Neutrophil (primary cell): ENCODE measurements at regions not wholly inside any gene's neighbourhood (a gene's known extent, or its start where the extent isn't known, plus 50 kb on each side); places are given as distances from the start of the nearest gene placed in this dataset.

Experiments used
- H3K27ac ChIP-seq: fragments of 200-600 bp; sonication (generic); 2 replicates; pipeline ENCODE4 v1.5.1; 2016; ENCODE audit warnings: mild to moderate bottlenecking, moderate library complexity
- H3K27me3 ChIP-seq: fragments of 200-600 bp; sonication (generic); 2 replicates; pipeline ENCODE4 v1.6.0; 2016; ENCODE audit warnings: mild to moderate bottlenecking
- H3K36me3 ChIP-seq: fragments of 200-600 bp; sonication (generic); 2 replicates; pipeline ENCODE4 v1.5.1; 2017
- H3K4me1 ChIP-seq, 2 experiments: fragments of 200-600 bp in 1 of 2; sonication (generic) in 1 of 2; 1 replicate in 1 of 2; 2 replicates in 1 of 2; pipeline versions ENCODE4 v1.5.1 to v1.6.1; 2013 to 2016; ENCODE audit warnings: low read depth in 1 of 2, low read length in 1 of 2, mild to moderate bottlenecking in 1 of 2, moderate library complexity in 1 of 2; ENCODE audit not compliant: control insufficient read depth in 1 of 2, insufficient read depth in 1 of 2
- H3K4me3 ChIP-seq, 2 experiments: fragments of 200-600 bp in 1 of 2; sonication (generic) in 1 of 2; 1 replicate in 1 of 2; 2 replicates in 1 of 2; pipeline ENCODE4 v1.5.1; 2013 to 2016; ENCODE audit warnings: low read depth in 1 of 2, low read length in 1 of 2, mild to moderate bottlenecking in 1 of 2, moderate library complexity in 1 of 2
- H3K9me3 ChIP-seq: fragments of 200-600 bp; sonication (generic); 2 replicates; pipeline ENCODE4 v1.5.1; 2016
- TF ChIP-seq, protein P1 (sequence below): fragments of 200-600 bp; sonication (generic); IDR thresholded peaks from 2 replicates; pipeline ENCODE4 v1.5.1; 2016; ENCODE audit warnings: antibody characterized with exemption

DNA sequence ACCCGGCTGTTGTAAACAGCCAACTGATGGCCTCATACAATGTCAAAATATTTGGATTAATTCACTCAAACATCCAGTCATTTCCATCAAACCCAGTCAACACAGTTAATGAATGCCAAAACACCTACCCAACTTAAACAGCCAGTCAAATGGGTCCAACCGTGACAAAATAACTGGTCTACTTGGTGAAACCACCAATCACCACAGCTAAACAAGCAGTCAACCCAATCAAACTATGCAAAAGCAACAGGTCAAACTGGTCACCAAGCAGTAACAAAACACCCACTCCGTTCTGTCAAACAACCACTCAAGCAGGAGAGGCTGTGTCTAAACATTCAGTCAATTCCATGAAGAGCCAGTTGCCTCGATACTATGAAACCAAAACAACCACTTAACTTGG, 119.2 kb downstream of the FOXD2 start:
- TF ChIP-seq, protein P1, sequence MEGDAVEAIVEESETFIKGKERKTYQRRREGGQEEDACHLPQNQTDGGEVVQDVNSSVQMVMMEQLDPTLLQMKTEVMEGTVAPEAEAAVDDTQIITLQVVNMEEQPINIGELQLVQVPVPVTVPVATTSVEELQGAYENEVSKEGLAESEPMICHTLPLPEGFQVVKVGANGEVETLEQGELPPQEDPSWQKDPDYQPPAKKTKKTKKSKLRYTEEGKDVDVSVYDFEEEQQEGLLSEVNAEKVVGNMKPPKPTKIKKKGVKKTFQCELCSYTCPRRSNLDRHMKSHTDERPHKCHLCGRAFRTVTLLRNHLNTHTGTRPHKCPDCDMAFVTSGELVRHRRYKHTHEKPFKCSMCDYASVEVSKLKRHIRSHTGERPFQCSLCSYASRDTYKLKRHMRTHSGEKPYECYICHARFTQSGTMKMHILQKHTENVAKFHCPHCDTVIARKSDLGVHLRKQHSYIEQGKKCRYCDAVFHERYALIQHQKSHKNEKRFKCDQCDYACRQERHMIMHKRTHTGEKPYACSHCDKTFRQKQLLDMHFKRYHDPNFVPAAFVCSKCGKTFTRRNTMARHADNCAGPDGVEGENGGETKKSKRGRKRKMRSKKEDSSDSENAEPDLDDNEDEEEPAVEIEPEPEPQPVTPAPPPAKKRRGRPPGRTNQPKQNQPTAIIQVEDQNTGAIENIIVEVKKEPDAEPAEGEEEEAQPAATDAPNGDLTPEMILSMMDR: no peak
- Histone ChIP-seq H3K4me1 (no peaks in the 10 kb centered on the region), H3K27ac (no peak overlapping the region), H3K36me3 (no peaks in the 10 kb centered on the region), H3K4me3 (no peak overlapping the region), H3K27me3 (peaks cover 15% of the 10 kb centered on the region), H3K9me3 (no peaks in the 10 kb centered on the region)

DNA sequence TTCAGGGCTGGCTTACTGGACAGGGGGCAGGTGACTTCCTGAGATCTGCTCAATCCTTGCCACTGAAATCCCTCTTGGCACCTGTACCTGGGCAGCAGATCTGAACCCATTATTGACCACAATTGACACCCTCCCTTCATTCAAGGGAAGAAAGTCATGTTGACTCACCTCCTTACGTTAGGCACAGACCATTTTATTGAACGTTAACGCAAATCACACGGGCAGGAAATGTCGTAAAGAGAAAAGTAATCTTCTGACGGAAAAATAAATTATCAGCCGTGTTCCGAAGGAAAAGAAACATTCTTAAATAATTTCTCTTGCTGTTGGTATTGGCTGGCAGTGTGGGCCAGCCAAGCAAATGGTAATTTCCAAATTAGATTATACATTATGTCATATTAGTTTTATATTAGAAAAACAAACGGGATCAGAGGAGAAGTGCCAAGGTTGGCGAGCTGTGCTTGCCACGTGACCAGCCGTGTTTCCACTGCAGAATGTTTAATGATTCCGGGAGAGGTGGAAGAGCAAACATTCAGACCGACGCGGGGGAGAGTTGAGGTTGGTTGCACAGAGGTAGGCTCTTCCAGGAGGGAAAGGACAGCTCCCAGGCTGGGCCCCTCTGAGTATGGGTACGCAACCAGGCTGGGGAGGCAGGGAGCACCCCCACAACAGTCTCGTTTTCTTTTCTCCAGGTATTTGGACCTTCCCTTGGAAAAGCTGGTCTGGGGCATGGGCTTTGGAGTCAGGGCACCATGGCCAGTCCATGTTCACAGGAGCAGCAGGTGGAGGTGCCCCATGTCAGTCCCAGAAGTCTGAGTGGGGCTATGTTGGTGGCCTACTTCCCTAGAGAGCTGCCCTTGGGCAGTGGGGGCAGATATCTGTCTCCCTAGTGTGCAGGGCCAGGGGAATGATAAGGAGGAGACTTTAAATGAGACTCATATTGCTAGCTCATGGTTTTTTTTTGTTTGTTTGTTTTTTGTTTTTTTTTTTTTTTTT, 121.1 kb downstream of the FOXD2 start:
- no peak overlapping the region for H3K4me3 ChIP-seq
- H3K4me1 ChIP-seq: no peaks in the 10 kb centered on the region
- H3K27me3 ChIP-seq: peaks cover 21% of the 10 kb centered on the region
- H3K9me3 ChIP-seq: no peaks in the 10 kb centered on the region
- no peak overlapping the region for H3K27ac ChIP-seq
- H3K36me3 ChIP-seq: no peaks in the 10 kb centered on the region
- TF ChIP-seq, protein P1: no peak

DNA sequence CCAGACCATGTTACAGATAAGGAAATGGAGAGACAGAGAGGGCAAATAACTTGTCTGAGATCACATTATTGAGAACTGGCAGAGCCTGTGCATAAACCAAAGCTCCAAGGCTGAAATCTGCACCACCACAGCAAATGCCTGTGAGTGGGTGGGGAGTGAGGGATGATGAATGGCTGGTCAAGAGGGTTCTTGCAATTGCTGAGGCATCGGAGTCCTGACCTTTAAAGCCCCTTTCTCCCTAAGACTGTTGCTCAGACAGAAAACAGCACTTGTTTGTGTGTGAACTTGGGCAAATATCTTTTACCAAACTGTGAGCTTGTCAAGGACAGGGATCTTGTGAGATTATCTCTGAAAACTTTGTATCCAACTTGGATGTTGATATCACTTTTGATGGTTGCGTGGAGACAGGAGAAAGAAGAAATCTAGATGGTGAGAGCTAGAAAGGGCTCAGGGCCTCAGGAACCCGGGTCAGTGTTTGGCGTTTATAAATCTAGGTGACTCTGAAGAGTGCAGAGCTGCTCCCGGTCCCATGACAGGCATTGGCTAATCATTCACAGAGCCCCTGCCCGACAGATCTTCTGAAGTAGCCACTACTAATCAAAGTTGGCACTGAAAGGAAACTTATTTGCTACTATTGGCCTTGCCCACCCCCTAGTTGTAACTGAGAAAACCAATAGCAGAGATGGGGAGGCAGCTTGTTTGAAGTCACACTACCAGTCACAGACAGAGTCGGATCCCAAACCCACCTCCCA, 122.3 kb downstream of the FOXD2 start:
- Histone ChIP-seq H3K9me3 (no peaks in the 10 kb centered on the region), H3K27ac (no peak overlapping the region), H3K4me1 (no peaks in the 10 kb centered on the region), H3K36me3 (no peaks in the 10 kb centered on the region), H3K4me3 (no peak overlapping the region), H3K27me3 (peaks cover 31% of the 10 kb centered on the region)
- TF ChIP-seq, protein P1: no peak

DNA sequence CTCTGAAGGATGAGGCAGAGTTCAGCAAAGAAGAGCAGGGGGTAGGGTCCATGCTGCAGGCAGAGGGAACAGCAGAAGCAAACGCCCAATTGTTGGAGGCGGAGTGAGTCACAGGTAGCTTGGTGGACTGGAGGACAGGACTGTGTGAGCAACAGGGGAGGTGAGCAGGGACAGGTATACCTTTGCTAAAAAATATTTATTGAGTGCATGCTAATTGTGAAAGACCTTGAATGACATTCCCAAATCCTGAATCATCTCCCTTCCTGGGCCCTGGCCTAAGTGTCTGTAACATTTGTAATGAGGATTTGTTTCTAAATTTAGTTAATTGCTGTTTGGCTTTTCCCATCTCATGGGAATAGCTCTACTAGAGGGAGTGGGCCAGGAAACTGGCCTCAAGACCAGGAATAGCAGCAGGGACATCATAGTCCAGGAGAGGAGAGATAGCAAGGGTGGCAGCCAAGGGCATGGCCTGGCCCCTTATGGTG, 123.7 kb downstream of the FOXD2 start:
- TF ChIP-seq, protein P1: no peak
- H3K36me3 ChIP-seq: no peaks in the 10 kb centered on the region
- no peaks in the 10 kb centered on the region for H3K4me1 ChIP-seq
- H3K27ac ChIP-seq: no peak overlapping the region
- H3K9me3 ChIP-seq: no peaks in the 10 kb centered on the region
- H3K4me3 ChIP-seq: no peak overlapping the region
- H3K27me3 ChIP-seq: peaks cover 23% of the 10 kb centered on the region

DNA sequence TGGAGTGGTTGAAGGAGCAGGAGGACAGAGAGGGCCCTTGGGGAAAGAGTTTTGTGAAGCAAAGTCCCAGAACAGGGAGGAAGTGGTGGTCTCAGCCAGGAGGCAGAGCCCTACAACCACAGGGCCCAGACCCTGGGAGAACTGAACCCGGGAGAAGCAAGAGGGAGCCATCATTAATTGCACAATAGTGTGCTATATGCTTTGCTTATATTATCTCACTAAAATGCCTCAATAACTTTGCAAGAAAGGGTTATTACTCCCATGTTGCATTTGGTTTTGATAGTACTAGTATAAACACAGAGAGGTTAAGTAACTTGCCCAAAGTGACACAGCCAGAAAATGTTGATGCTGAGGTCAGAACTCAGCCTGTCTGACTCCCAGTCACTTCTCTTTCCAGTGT, 124.3 kb downstream of the FOXD2 start:
- TF ChIP-seq, protein P1: no peak
- H3K27ac ChIP-seq: no peak overlapping the region
- H3K4me3 ChIP-seq: no peak overlapping the region
- no peaks in the 10 kb centered on the region for H3K4me1 ChIP-seq
- no peaks in the 10 kb centered on the region for H3K9me3 ChIP-seq
- no peaks in the 10 kb centered on the region for H3K36me3 ChIP-seq
- peaks cover 19% of the 10 kb centered on the region for H3K27me3 ChIP-seq
